ENCODE measurements at regions not wholly inside any gene's neighbourhood (a gene's known extent, or its start where the extent isn't known, plus 50 kb on each side); places are given as distances from the start of the nearest gene placed in this dataset.

GRCh38 chr2:37779611-37780386 lies 108.4 kb upstream of the CDC42EP3 start:
- TF ChIP-seq, protein P1, sequence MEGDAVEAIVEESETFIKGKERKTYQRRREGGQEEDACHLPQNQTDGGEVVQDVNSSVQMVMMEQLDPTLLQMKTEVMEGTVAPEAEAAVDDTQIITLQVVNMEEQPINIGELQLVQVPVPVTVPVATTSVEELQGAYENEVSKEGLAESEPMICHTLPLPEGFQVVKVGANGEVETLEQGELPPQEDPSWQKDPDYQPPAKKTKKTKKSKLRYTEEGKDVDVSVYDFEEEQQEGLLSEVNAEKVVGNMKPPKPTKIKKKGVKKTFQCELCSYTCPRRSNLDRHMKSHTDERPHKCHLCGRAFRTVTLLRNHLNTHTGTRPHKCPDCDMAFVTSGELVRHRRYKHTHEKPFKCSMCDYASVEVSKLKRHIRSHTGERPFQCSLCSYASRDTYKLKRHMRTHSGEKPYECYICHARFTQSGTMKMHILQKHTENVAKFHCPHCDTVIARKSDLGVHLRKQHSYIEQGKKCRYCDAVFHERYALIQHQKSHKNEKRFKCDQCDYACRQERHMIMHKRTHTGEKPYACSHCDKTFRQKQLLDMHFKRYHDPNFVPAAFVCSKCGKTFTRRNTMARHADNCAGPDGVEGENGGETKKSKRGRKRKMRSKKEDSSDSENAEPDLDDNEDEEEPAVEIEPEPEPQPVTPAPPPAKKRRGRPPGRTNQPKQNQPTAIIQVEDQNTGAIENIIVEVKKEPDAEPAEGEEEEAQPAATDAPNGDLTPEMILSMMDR (IDR thresholded peaks at IDR 0.05): no peak
- TF ChIP-seq POLR2A (IDR thresholded peaks at IDR 0.05): no peak
